Ishikawa (cell line): ENCODE measurements at regions not wholly inside any gene's neighbourhood (a gene's known extent, or its start where the extent isn't known, plus 50 kb on each side); places are given as distances from the start of the nearest gene placed in this dataset.

Experiments
- CREB1 ChIP-seq: IDR thresholded peaks from 2 replicates; pipeline ENCODE4 v1.6.1; 2012; ENCODE audit warnings: low read depth
- EP300 ChIP-seq: IDR thresholded peaks from 2 replicates; pipeline ENCODE4 v1.6.1; 2012; ENCODE audit warnings: borderline replicate concordance
- FOXM1 ChIP-seq: IDR thresholded peaks from 2 replicates; pipeline ENCODE4 v1.6.1; 2012; ENCODE audit warnings: low read depth, borderline replicate concordance
- NFIC ChIP-seq: IDR thresholded peaks from 2 replicates; pipeline ENCODE4 v1.6.1; 2012
- RAD21 ChIP-seq: IDR thresholded peaks from 2 replicates; pipeline ENCODE4 v1.6.1; 2012; ENCODE audit warnings: low read depth
- REST ChIP-seq: IDR thresholded peaks from 2 replicates; pipeline ENCODE4 v1.6.1; 2012; ENCODE audit warnings: low read depth, mild to moderate bottlenecking
- TAF1 ChIP-seq: IDR thresholded peaks from 2 replicates; pipeline ENCODE4 v1.6.1; 2012; ENCODE audit warnings: low read depth, mild to moderate bottlenecking
- USF1 ChIP-seq: IDR thresholded peaks from 2 replicates; pipeline ENCODE4 v1.6.1; 2012

- no peak for TF ChIP-seq NFIC
- no peak for TF ChIP-seq CREB1
- no peak for TF ChIP-seq REST
- TF ChIP-seq EP300, result no peak
- TF ChIP-seq TAF1, result no peak
- TF ChIP-seq RAD21, result no peak
- no peak for TF ChIP-seq USF1
- no peak for TF ChIP-seq FOXM1
Measured at GRCh38 chr22:33202455-33202854, 144.3 kb upstream of the SYN3 start.
